ENCODE measurements at regions not wholly inside any gene's neighbourhood (a gene's known extent, or its start where the extent isn't known, plus 50 kb on each side); places are given as distances from the start of the nearest gene placed in this dataset.

GRCh38 chr2:238973038-238973739, 125.3 kb downstream of the TWIST2 start:
- peaks cover 0 to 10% (median 6%) of the 10 kb centered on the region in 4 donors for H3K9me3 ChIP-seq
- WGBS, 5 donors: 42 to 50% (median 46%) methylated on average over 6 of the region's 6 CpGs
- intact Hi-C loops (cut with DNase I; ENCODE audit: low total_unique reads): no loop called here
- no peak for DNase-seq
- H3K36me3 ChIP-seq: no peaks in the 10 kb centered on the region
- H3K4me3 ChIP-seq: no peak overlapping the region
- H3K4me1 ChIP-seq: peaks cover 0 to 11% (median 5%) of the 10 kb centered on the region in 4 donors
- TF ChIP-seq POLR2A (IDR thresholded peaks at IDR 0.05) (no peak), EP300 (IDR thresholded peaks at IDR 0.05) (no peak), CTCF (IDR thresholded peaks at IDR 0.05) (no peak), POLR2AphosphoS5 (IDR thresholded peaks at IDR 0.05) (no peak)
- peak overlapping the region in 2 of 5 donors; percentile 23 to 38 for H3K27ac ChIP-seq
- H3K27me3 ChIP-seq: peaks cover 0 to 15% (median 0%) of the 10 kb centered on the region in 3 donors

- Histone ChIP-seq H3K4me1 (peaks cover 0 to 11% (median 5%) of the 10 kb centered on the region in 4 donors), H3K36me3 (no peaks in the 10 kb centered on the region), H3K27ac (peak overlapping the region in 2 of 5 donors; percentile 31 to 61), H3K27me3 (peaks cover 0 to 15% (median 0%) of the 10 kb centered on the region in 3 donors), H3K4me3 (no peak overlapping the region), H3K9me3 (peaks cover 0 to 14% (median 6%) of the 10 kb centered on the region in 4 donors)
- WGBS, 5 donors: 50 to 67% (median 51%) methylated on average over 4 of the region's 4 CpGs
- intact Hi-C loops (cut with DNase I; ENCODE audit: low total_unique reads): no loop called here
- TF ChIP-seq CTCF (IDR thresholded peaks at IDR 0.05) (no peak), POLR2AphosphoS5 (IDR thresholded peaks at IDR 0.05) (no peak), POLR2A (IDR thresholded peaks at IDR 0.05) (no peak), EP300 (IDR thresholded peaks at IDR 0.05) (no peak)
- no peak for DNase-seq
These were observed 126.2 kb downstream of the TWIST2 start for GRCh38 chr2:238974081-238974480.

- no peak for TF ChIP-seq CTCF (IDR thresholded peaks at IDR 0.05)
- peak in 1 of 3 donors; percentile 31 for TF ChIP-seq POLR2AphosphoS5 (IDR thresholded peaks at IDR 0.05)
- DNase-seq: no peak
These were observed 126.7 kb downstream of the TWIST2 start for GRCh38 chr2:238974501-238975166.

GRCh38 chr2:238975408-238975807, 127.5 kb downstream of the TWIST2 start:
- no peak overlapping the region for H3K27ac ChIP-seq
- H3K36me3 ChIP-seq: no peaks in the 10 kb centered on the region
- 50 to 65% (median 57%) methylated on average over 2 of the region's 2 CpGs for WGBS, 5 donors
- intact Hi-C loops (cut with DNase I; ENCODE audit: low total_unique reads): no loop called here
- TF ChIP-seq POLR2AphosphoS5 (IDR thresholded peaks at IDR 0.05) (no peak), POLR2A (IDR thresholded peaks at IDR 0.05) (no peak), EP300 (IDR thresholded peaks at IDR 0.05) (no peak), CTCF (IDR thresholded peaks at IDR 0.05) (no peak)
- no peak overlapping the region for H3K4me3 ChIP-seq
- H3K9me3 ChIP-seq: peaks cover 0 to 14% (median 6%) of the 10 kb centered on the region in 4 donors
- no peak for DNase-seq
- H3K27me3 ChIP-seq: peaks cover 0 to 15% (median 0%) of the 10 kb centered on the region in 3 donors
- peaks cover 0 to 11% (median 4%) of the 10 kb centered on the region in 4 donors for H3K4me1 ChIP-seq

More at GRCh38 chr2:238974501-238975166, 126.7 kb downstream of the TWIST2 start:
- peaks cover 0 to 14% (median 6%) of the 10 kb centered on the region in 4 donors for H3K9me3 ChIP-seq
- peak overlapping the region in 3 of 5 donors; percentile 20 to 61 (median 31) for H3K27ac ChIP-seq
- peaks cover 0 to 15% (median 0%) of the 10 kb centered on the region in 3 donors for H3K27me3 ChIP-seq
- WGBS, 5 donors: 69 to 82% (median 80%) methylated on average over 6 of the region's 6 CpGs
- H3K4me1 ChIP-seq: peaks cover 0 to 11% (median 5%) of the 10 kb centered on the region in 4 donors
- intact Hi-C loops (cut with DNase I; ENCODE audit: low total_unique reads): no loop called here
- no peak overlapping the region for H3K4me3 ChIP-seq
- no peaks in the 10 kb centered on the region for H3K36me3 ChIP-seq
